HCT116 (cell line): ENCODE measurements at regions not wholly inside any gene's neighbourhood (a gene's known extent, or its start where the extent isn't known, plus 50 kb on each side); places are given as distances from the start of the nearest gene placed in this dataset.
"Not testable (repeated sequence)": the region's sequence is repeated elsewhere in the genome, so short reads cannot be mapped to it uniquely, and the experiment has no call there.

ENCODE experiments used
- ATAC-seq: fragments of 200-7000 bp; cut with Tn5 transposase; 2 replicates; pipeline ENCODE4 v1.9.1; 2020; ENCODE audit warnings: mild to moderate bottlenecking, moderate library complexity
- BruUV-seq: library from RNA; stranded (reverse); fragments of 400-500 nt; replicated peaks from 2 replicates; lab custom pipeline; 2021; lab: Mats Ljungman, UMichigan
- CTCF ChIA-PET: fragments of 300-600 bp; sonication (Branson Sonifier 250); formaldehyde crosslinking; loops from one replicate; lab custom pipeline; 2021; ENCODE audit warnings: antibody characterized with exemption; lab: Charles Lee
- POLR2A ChIA-PET: fragments of 300-600, 350-600 bp; sonication (Branson Sonifier 250); formaldehyde crosslinking; loops from one replicate; lab custom pipeline; 2021; ENCODE audit warnings: antibody characterized with exemption; lab: Charles Lee
- RAD21 ChIA-PET, 2 experiments: fragments of 300-600 bp; sonication (Branson Sonifier 250); formaldehyde crosslinking; loops; one replicate each; lab custom pipeline; 2023; ENCODE audit warnings: low total read pairs in 2 of 2; ENCODE audit not compliant: uncharacterized antibody in 2 of 2, unreplicated experiment in 2 of 2, low non-redundant PET in 1 of 2; lab: Charles Lee
- DNase-seq: peaks from one replicate; pipeline ENCODE4 v3.0.0-alpha.2; 2010; ENCODE audit warnings: low read depth, low spot score
- H2AFZ ChIP-seq: fragments of 200-600 bp; shearing (Covaris generic), sonication (generic); 2 replicates; pipeline ENCODE4 v1.6.1; 2017; ENCODE audit warnings: low read depth, mixed run types, mixed read lengths, antibody characterized with exemption, low read length; ENCODE audit not compliant: poor library complexity, severe bottlenecking
- H3K27ac ChIP-seq: 2 replicates; pipeline ENCODE4 v1.5.1; 2012; ENCODE audit warnings: low read depth, low read length
- H3K27me3 ChIP-seq: fragments of 200-600 bp; sonication (generic); 2 replicates; pipeline ENCODE4 v1.6.1; 2016; ENCODE audit warnings: mixed run types, low read length, mixed read lengths; ENCODE audit not compliant: insufficient read depth
- H3K36me3 ChIP-seq, 2 experiments: fragments of 200-500 bp in 1 of 2; fragments of 200-600 bp in 1 of 2; sonication (Bioruptor generic) in 1 of 2; sonication (generic) in 1 of 2; 2 replicates each; pipeline versions ENCODE4 v1.5.1 to v1.6.1; 2014 to 2016; ENCODE audit warnings: low read length in 2 of 2, inconsistent platforms in 1 of 2, mixed read lengths in 1 of 2, mixed run types in 1 of 2; ENCODE audit not compliant: insufficient read depth in 2 of 2, control insufficient read depth in 1 of 2
- H3K4me1 ChIP-seq, 2 experiments: fragments of 200-600 bp in 1 of 2; sonication (generic) in 1 of 2; 2 replicates each; pipeline versions ENCODE4 v1.5.1 to v1.6.1; 2012 to 2017; ENCODE audit warnings: low read length in 2 of 2, inconsistent platforms in 1 of 2, mild to moderate bottlenecking in 1 of 2, mixed read lengths in 1 of 2, mixed run types in 1 of 2, moderate library complexity in 1 of 2; ENCODE audit not compliant: insufficient read depth in 2 of 2, control insufficient read depth in 1 of 2
- H3K4me2 ChIP-seq: fragments of 200-600 bp; sonication (generic); 2 replicates; pipeline ENCODE4 v1.6.1; 2017; ENCODE audit warnings: mixed run types, low read length, mixed read lengths
- H3K4me3 ChIP-seq, 2 experiments: fragments of 200-600 bp in 1 of 2; sonication (generic) in 1 of 2; replicated peaks in 1 of 2; 2 replicates each; pipeline ENCODE4 v1.5.1; 2011 to 2016; ENCODE audit warnings: low read length in 2 of 2, control low read depth in 1 of 2, low read depth in 1 of 2, mild to moderate bottlenecking in 1 of 2, mixed read lengths in 1 of 2, mixed run types in 1 of 2
- H3K79me2 ChIP-seq: fragments of 200-600 bp; sonication (generic); 2 replicates; pipeline ENCODE4 v1.6.1; 2017; ENCODE audit warnings: mild to moderate bottlenecking, mixed run types, low read length, moderate library complexity, mixed read lengths; ENCODE audit not compliant: insufficient read depth
- H3K9ac ChIP-seq: fragments of 200-600 bp; sonication (generic); 2 replicates; pipeline ENCODE4 v1.6.1; 2016; ENCODE audit warnings: low read length, mixed read lengths
- H3K9me2 ChIP-seq: fragments of 200-600 bp; sonication (generic), shearing (Covaris generic); 2 replicates; pipeline ENCODE4 v1.6.1; 2017; ENCODE audit warnings: mixed run types, mild to moderate bottlenecking, moderate library complexity; ENCODE audit not compliant: insufficient read depth
- H3K9me3 ChIP-seq, 2 experiments: fragments of 200-500 bp in 1 of 2; fragments of 200-600 bp in 1 of 2; sonication (Bioruptor generic) in 1 of 2; sonication (generic) in 1 of 2; 2 replicates each; pipeline ENCODE4 v1.6.1; 2014 to 2017; ENCODE audit warnings: low read length in 2 of 2, mixed read lengths in 2 of 2, inconsistent platforms in 1 of 2, low read depth in 1 of 2, mild to moderate bottlenecking in 1 of 2, mixed run types in 1 of 2, moderate library complexity in 1 of 2; ENCODE audit not compliant: control insufficient read depth in 1 of 2, insufficient read depth in 1 of 2
- H4K20me1 ChIP-seq: fragments of 200-600 bp; sonication (generic), shearing (Covaris generic); 2 replicates; pipeline ENCODE4 v1.6.1; 2017; ENCODE audit warnings: mixed run types, mild to moderate bottlenecking, moderate library complexity; ENCODE audit not compliant: insufficient read depth
- ATF3 ChIP-seq: IDR thresholded peaks from 2 replicates; pipeline ENCODE4 v1.6.1; 2012
- CBX3 ChIP-seq: IDR thresholded peaks from 2 replicates; pipeline ENCODE4 v1.6.1; 2012; ENCODE audit warnings: low read depth
- CEBPB ChIP-seq: IDR thresholded peaks from 2 replicates; pipeline ENCODE4 v1.6.1; 2012; ENCODE audit warnings: low read depth
- EGR1 ChIP-seq: IDR thresholded peaks from 2 replicates; pipeline ENCODE4 v1.6.1; 2012; ENCODE audit warnings: low read depth
- ELF1 ChIP-seq: IDR thresholded peaks from 2 replicates; pipeline ENCODE4 v1.6.1; 2012; ENCODE audit warnings: low read depth, borderline replicate concordance
- EZH2 ChIP-seq: fragments of 200-600 bp; sonication (generic); IDR thresholded peaks from 2 replicates; pipeline ENCODE4 v1.6.1; 2017; ENCODE audit warnings: antibody characterized with exemption, mixed run types
- EZH2phosphoT487 ChIP-seq: fragments of 200-600 bp; IDR thresholded peaks from 2 replicates; pipeline ENCODE4 v1.6.1; 2018; ENCODE audit warnings: antibody characterized with exemption, borderline replicate concordance
- FOSL1 ChIP-seq: IDR thresholded peaks from 2 replicates; pipeline ENCODE4 v1.6.1; 2012; ENCODE audit warnings: low read depth
- JUND ChIP-seq: IDR thresholded peaks from 2 replicates; pipeline ENCODE4 v1.6.1; 2012
- MAX ChIP-seq: IDR thresholded peaks from 2 replicates; pipeline ENCODE4 v1.6.1; 2012
- POLR2A ChIP-seq: IDR thresholded peaks from 2 replicates; pipeline ENCODE4 v1.7.0; 2011; ENCODE audit warnings: borderline replicate concordance; ENCODE audit not compliant: insufficient read depth, insufficient read length; ENCODE audit errors: extremely low read depth
- POLR2AphosphoS5 ChIP-seq: IDR thresholded peaks from 2 replicates; pipeline ENCODE4 v1.6.1; 2011; ENCODE audit warnings: mild to moderate bottlenecking, low read depth, low read length, moderate library complexity
- RAD21 ChIP-seq: IDR thresholded peaks from 2 replicates; pipeline ENCODE4 v1.6.1; 2012; ENCODE audit warnings: low read depth, mild to moderate bottlenecking
- REST ChIP-seq: IDR thresholded peaks from 2 replicates; pipeline ENCODE4 v1.6.1; 2012; ENCODE audit warnings: low read depth
- SP1 ChIP-seq: IDR thresholded peaks from 2 replicates; pipeline ENCODE4 v1.6.1; 2012; ENCODE audit warnings: low read depth
- SRF ChIP-seq: IDR thresholded peaks from 2 replicates; pipeline ENCODE4 v1.6.1; 2012; ENCODE audit warnings: low read depth
- TCF7L2 ChIP-seq: IDR thresholded peaks from 2 replicates; pipeline ENCODE4 v1.7.0; 2011; ENCODE audit warnings: borderline replicate concordance, inconsistent platforms; ENCODE audit not compliant: insufficient read depth, insufficient read length; ENCODE audit errors: extremely low read depth
- YY1 ChIP-seq: IDR thresholded peaks from 2 replicates; pipeline ENCODE4 v1.6.1; 2011; ENCODE audit warnings: low read length, low read depth, moderate library complexity, mild to moderate bottlenecking; ENCODE audit not compliant: insufficient replicate concordance; ENCODE audit errors: extremely low read depth
- ZFX ChIP-seq: fragments of 450-650 bp; IDR thresholded peaks from 2 replicates; pipeline ENCODE4 v1.6.1; 2017
- ZNF274 ChIP-seq: fragments of 200-500 bp; sonication (Bioruptor generic); IDR thresholded peaks from 2 replicates; pipeline ENCODE4 v1.6.1; 2014; ENCODE audit warnings: mild to moderate bottlenecking, low read depth, low read length, inconsistent platforms
- intact Hi-C: fragments of 100-400 bp; cut with micrococcal nuclease; formaldehyde crosslinking; loops from 2 replicates; pipeline ENCODE4 v1.10.0; 2022

- H3K4me1 ChIP-seq: no peaks in the 10 kb centered on the region
- CTCF ChIA-PET: no interaction called here
- H3K4me3 ChIP-seq: no peak overlapping the region
- H3K4me2 ChIP-seq: no peak overlapping the region
- H2AFZ ChIP-seq: no peak overlapping the region
- intact Hi-C loops: no loop called here
- no peak overlapping the region for H3K9ac ChIP-seq
- POLR2A ChIA-PET: no interaction called here
- RAD21 ChIA-PET: no interaction called here
- no peaks in the 10 kb centered on the region for H4K20me1 ChIP-seq
- no peak for TF ChIP-seq CBX3
- no peak for TF ChIP-seq POLR2AphosphoS5
- no peak for TF ChIP-seq ZFX
- no peak for TF ChIP-seq REST
- TF ChIP-seq CEBPB: no peak
- no peak for TF ChIP-seq YY1
- no peak for TF ChIP-seq EZH2
- no peak for TF ChIP-seq FOSL1
- TF ChIP-seq EGR1: no peak
- no peak for TF ChIP-seq JUND
- no peak for TF ChIP-seq RAD21
- no peak for TF ChIP-seq MAX
- no peak for TF ChIP-seq ZNF274
- TF ChIP-seq POLR2A: no peak
- no peak for TF ChIP-seq EZH2phosphoT487
- TF ChIP-seq SRF: no peak
- no peak for TF ChIP-seq ELF1
- no peak for TF ChIP-seq SP1
- TF ChIP-seq ATF3: no peak
- TF ChIP-seq TCF7L2: no peak
- no peak overlapping the region for H3K27ac ChIP-seq
- BruUV-seq: no TSS peak
- H3K79me2 ChIP-seq: no peaks in the 10 kb centered on the region
- DNase-seq: no peak
- no peaks in the 10 kb centered on the region for H3K9me2 ChIP-seq
- no peaks in the 10 kb centered on the region for H3K27me3 ChIP-seq
- no peaks in the 10 kb centered on the region for H3K36me3 ChIP-seq
- ATAC-seq: no peak
- H3K9me3 ChIP-seq: no peaks in the 10 kb centered on the region
These were observed 1145.6 kb upstream of the DIAPH2 start for GRCh38 chrX:95539041-95539440.

- POLR2A ChIA-PET: not testable (repeated sequence)
These were observed 1135.1 kb upstream of the DIAPH2 start for GRCh38 chrX:95549552-95549951.

More at GRCh38 chrX:95549552-95549951, 1135.1 kb upstream of the DIAPH2 start:
- H3K27ac ChIP-seq, H4K20me1 ChIP-seq, H3K9me2 ChIP-seq, H3K4me1 ChIP-seq, ATAC-seq, CTCF ChIA-PET, H3K36me3 ChIP-seq, H3K27me3 ChIP-seq, H3K9ac ChIP-seq, H3K4me3 ChIP-seq, H3K4me2 ChIP-seq, H3K79me2 ChIP-seq, intact Hi-C loops, RAD21 ChIA-PET, DNase-seq, BruUV-seq, H3K9me3 ChIP-seq, H2AFZ ChIP-seq: not testable (repeated sequence)
